ENCODE measurements at regions not wholly inside any gene's neighbourhood (a gene's known extent, or its start where the extent isn't known, plus 50 kb on each side); places are given as distances from the start of the nearest gene placed in this dataset.

DNA sequence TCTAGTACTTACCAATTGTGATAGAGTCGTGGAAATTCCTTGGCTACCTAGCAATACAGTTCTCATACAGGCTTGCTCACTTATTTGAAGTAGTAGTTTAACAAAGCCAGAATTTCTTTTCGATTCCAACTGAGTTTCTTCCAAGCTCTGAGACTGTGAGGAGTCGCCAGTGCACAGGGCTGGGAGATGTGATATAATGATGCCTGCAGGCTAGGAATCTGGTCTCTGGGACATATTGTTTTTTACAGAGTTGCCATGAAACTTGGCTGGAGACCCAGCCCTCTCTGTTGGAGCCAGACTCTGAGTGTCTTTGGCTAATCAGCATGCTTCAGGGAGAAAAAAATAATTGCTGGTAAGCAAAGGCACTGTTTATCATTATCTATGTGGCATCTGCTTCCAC is 698.8 kb upstream of the GOT2 start:
- TF ChIP-seq CTCF (IDR thresholded peaks at IDR 0.05; ENCODE audit: borderline replicate concordance, extremely low read depth, insufficient read depth): no peak
- Histone ChIP-seq H3K27ac (ENCODE audit: low read depth in 2 of 2, low read length in 2 of 2) (no peak overlapping the region), H3K4me1 (ENCODE audit: control insufficient read depth in 2 of 3, insufficient read depth in 2 of 3, low read depth in 1 of 3, low read length in 3 of 3) (no peaks in the 10 kb centered on the region), H3K36me3 (ENCODE audit: control insufficient read depth in 2 of 3, insufficient read depth in 3 of 3, low read length in 3 of 3) (no peaks in the 10 kb centered on the region), H3K27me3 (ENCODE audit: control insufficient read depth, insufficient read depth, low read length) (no peaks in the 10 kb centered on the region), H3K4me3 (ENCODE audit: low read length in 3 of 3) (no peak overlapping the region), H3K9ac (ENCODE audit: low read length in 3 of 3) (no peak overlapping the region), H3K9me3 (ENCODE audit: control insufficient read depth in 2 of 3, insufficient read depth in 1 of 3, low read length in 3 of 3) (peaks cover 0 to 4% (median 0%) of the 10 kb centered on the region in 3 donors)
- intact Hi-C loops (cut with DNase I): no loop called here
- FAIRE-seq: no peak
- no peak for DNase-seq

- no peak for TF ChIP-seq CTCF (IDR thresholded peaks at IDR 0.05; ENCODE audit: borderline replicate concordance, extremely low read depth, insufficient read depth)
- Histone ChIP-seq H3K9ac (ENCODE audit: low read length in 3 of 3) (no peak overlapping the region), H3K36me3 (ENCODE audit: control insufficient read depth in 2 of 3, insufficient read depth in 3 of 3, low read length in 3 of 3) (no peaks in the 10 kb centered on the region), H3K4me3 (ENCODE audit: low read length in 3 of 3) (no peak overlapping the region), H3K27ac (ENCODE audit: low read depth in 2 of 2, low read length in 2 of 2) (no peak overlapping the region), H3K27me3 (ENCODE audit: control insufficient read depth, insufficient read depth, low read length) (no peaks in the 10 kb centered on the region), H3K4me1 (ENCODE audit: control insufficient read depth in 2 of 3, insufficient read depth in 2 of 3, low read depth in 1 of 3, low read length in 3 of 3) (no peaks in the 10 kb centered on the region), H3K9me3 (ENCODE audit: control insufficient read depth in 2 of 3, insufficient read depth in 1 of 3, low read length in 3 of 3) (peaks cover 0 to 3% (median 0%) of the 10 kb centered on the region in 3 donors)
- FAIRE-seq (no peak), DNase-seq (no peak)
- intact Hi-C loops (cut with DNase I): no loop called here
These were observed 698.2 kb upstream of the GOT2 start for GRCh38 chr16:59432276-59432675.

- FAIRE-seq (no peak), DNase-seq (peak in 1 of 5 donors; percentile 5)
- Histone ChIP-seq H3K27ac (ENCODE audit: low read depth in 2 of 2, low read length in 2 of 2) (no peak overlapping the region), H3K4me1 (ENCODE audit: control insufficient read depth in 2 of 3, insufficient read depth in 2 of 3, low read depth in 1 of 3, low read length in 3 of 3) (no peaks in the 10 kb centered on the region), H3K9ac (ENCODE audit: low read length in 3 of 3) (no peak overlapping the region), H3K36me3 (ENCODE audit: control insufficient read depth in 2 of 3, insufficient read depth in 3 of 3, low read length in 3 of 3) (no peaks in the 10 kb centered on the region), H3K9me3 (ENCODE audit: control insufficient read depth in 2 of 3, insufficient read depth in 1 of 3, low read length in 3 of 3) (no peaks in the 10 kb centered on the region), H3K27me3 (ENCODE audit: control insufficient read depth, insufficient read depth, low read length) (no peaks in the 10 kb centered on the region), H3K4me3 (ENCODE audit: low read length in 3 of 3) (no peak overlapping the region)
- intact Hi-C loops (cut with DNase I): no loop called here
- no peak for TF ChIP-seq CTCF (IDR thresholded peaks at IDR 0.05; ENCODE audit: borderline replicate concordance, extremely low read depth, insufficient read depth)
These were observed 690.7 kb upstream of the GOT2 start for GRCh38 chr16:59424714-59425273.

Data from kidney (tissue), 13 donors.